ENCODE measurements at regions not wholly inside any gene's neighbourhood (a gene's known extent, or its start where the extent isn't known, plus 50 kb on each side); places are given as distances from the start of the nearest gene placed in this dataset.

DNA sequence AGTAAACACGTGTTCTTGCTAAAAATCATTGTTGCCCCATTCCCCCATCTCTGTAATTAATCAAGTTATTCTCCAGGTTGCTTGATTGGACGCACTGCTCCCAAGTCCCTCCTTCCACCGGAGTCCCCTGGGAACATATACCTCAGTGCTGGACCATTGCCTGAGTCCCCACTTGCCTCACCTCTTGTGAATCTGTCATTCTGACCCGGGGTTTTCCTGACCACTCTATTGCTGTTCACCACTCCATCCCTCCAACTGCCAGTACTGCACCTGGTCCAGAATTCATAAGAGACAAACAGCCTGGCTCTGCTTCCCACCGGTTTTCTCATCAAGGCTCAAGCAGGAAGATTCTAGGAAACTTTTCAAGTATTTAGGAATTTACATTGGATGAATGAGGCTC is 555.9 kb downstream of the VRK1 start:
- DNase-seq (no peak), ATAC-seq (no peak)
- intact Hi-C loops (cut with micrococcal nuclease), result no loop called here

DNA sequence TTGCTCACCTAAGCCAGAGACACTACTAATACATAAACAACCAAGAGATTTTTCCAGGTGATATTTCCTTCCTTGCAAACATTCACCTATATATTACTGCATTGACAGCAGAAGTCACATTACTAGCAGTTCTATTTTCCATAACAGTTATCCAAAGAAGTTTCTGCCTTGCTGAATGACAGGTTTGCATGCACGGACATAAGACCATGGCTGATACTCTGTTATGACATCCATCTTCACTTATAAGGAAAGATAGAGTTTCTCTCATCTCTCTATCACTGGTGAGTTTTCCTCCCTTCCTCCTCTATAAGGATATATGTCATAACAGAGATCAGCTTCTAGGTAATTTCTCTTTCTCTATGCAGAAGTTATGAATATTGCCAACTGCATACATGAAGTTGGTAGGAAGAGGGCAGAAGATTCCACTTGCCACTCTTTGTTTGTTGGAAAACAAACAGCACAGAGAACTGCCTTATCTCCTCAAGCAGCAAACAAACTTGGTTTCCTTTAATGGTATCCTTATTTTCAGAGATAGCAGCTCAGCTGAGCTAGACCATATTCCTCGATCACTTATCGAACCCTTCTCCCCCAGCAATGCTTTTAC is 557.0 kb downstream of the VRK1 start:
- DNase-seq (no peak), ATAC-seq (no peak)
- intact Hi-C loops (cut with micrococcal nuclease), result no loop called here

DNA sequence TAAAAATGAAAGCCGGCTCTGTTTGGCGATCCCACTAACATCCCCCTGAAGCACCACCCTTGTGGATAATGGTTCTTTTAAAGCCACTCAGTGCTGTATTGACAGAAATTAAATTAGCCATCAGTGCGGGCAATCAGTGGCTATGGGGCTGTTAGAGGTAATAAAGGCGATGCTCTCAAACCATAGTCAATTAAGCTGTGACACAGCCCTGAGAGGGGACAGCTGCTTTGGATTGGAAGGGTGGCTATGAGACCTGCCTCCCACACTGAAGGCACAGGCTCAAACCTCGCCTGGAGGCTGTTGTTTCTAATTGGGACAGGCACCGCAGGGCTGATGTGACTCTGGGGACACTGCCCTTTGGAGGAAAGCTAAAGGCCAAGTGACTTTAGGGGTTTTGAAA is 562.2 kb downstream of the VRK1 start:
- intact Hi-C loops (cut with micrococcal nuclease), result no loop called here
- DNase-seq (no peak), ATAC-seq (no peak)

DNA sequence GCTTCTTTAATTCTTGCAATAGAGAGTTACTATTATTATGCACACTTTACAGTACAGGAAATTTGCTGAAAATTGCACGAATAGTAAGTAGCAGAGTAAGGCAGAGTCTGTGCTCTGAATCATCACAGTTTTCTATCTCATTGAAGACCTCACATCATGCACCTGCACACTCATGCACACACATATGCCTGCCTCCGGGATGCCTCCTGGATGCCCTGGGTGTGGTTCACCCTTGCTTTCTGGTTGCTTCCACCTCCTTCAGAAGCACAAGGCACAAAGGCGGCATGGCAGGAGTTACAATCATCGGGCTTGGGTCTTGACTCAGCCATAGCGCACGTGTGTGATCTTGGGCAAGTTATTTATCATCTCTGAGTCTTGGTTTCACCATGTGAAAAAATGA is 564.0 kb downstream of the VRK1 start:
- ATAC-seq (no peak), DNase-seq (no peak)
- intact Hi-C loops (cut with micrococcal nuclease), result no loop called here

DNA sequence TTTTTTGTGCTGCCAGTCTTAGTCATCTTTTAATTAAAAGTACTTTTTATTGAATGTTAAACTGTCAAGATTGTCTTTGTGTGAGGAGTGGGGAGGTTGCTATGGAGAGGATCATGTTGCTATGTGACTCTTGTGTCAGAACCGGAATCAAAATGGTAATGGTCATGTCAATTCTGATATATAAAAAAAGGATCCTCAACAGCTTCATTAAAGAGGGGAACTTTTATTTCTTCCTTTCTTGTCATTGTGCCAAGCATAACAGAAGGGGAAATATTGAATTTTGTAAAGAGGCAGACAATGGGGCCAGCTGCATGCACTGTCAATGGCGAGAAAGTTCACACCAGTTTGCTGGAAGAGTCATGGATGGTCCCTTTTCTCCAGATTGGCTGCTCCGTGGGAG is 564.8 kb downstream of the VRK1 start:
- intact Hi-C loops (cut with micrococcal nuclease), result no loop called here
- DNase-seq, result no peak
- ATAC-seq, result no peak

DNA sequence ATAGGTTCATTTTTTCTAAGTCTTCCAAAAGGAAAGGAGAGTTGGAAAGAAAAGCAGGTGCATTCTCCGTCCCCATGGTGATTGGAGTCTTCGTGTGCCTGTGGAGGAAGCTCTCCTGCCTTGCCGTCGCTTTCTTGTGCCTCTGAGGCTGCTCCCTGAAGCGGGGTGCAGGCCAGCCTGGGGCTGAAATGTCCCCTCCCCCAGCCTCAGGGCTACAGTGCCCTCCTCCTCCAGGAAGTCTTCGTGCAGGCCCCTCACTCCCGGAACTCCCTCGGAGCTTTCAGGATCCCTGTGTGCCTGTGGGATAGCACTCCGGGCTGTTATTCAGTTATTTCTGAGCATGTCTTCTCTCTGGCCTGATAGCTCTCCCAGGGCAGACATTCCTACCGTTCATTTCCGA is 569.2 kb downstream of the VRK1 start:
- intact Hi-C loops (cut with micrococcal nuclease), result no loop called here

DNA sequence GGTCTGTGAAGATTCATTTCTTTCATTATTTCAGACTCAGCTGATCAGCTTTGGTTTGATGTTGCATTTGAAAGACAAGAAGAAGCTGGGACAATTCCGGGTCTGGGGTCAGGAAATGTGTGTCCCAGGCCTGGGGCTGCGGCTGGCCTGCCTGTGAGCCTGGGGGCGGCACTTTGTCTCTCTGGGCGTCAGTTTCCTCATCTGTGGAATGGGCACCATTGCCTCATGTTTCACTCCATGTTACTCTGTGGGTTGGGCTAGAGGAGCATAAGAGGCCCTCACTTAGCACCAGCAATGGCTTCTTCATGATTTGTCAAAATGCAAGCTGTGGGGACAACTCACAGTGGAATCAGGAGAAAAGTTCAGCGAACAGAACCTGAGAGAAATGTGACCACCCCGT is 570.1 kb downstream of the VRK1 start:
- ATAC-seq (no peak), DNase-seq (no peak)
- intact Hi-C loops (cut with micrococcal nuclease), result no loop called here

More for the DNA sequence above, 569.2 kb downstream of the VRK1 start:
- ATAC-seq (no peak), DNase-seq (no peak)

DNA sequence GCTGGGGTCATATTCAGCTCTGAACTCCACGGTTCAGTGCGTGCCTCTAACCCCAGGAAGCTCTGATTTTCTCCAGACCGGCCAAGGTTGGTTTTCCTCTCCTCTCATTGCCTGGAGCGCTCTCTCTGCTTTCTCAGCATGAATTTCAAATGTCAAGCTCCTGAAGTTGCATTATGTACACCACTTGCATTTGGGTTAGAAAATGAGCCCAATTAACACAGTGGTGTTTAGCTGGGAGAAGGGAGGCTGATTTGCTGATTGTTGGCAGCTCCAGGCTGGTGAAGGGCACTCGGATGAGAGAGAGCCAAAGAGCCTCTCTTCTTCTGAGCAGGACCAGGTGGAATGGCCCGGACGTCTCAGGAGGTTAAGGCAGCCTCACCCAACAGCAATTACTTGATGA is 570.9 kb downstream of the VRK1 start:
- ATAC-seq, result no peak
- intact Hi-C loops (cut with micrococcal nuclease), result no loop called here
- DNase-seq, result no peak

DNA sequence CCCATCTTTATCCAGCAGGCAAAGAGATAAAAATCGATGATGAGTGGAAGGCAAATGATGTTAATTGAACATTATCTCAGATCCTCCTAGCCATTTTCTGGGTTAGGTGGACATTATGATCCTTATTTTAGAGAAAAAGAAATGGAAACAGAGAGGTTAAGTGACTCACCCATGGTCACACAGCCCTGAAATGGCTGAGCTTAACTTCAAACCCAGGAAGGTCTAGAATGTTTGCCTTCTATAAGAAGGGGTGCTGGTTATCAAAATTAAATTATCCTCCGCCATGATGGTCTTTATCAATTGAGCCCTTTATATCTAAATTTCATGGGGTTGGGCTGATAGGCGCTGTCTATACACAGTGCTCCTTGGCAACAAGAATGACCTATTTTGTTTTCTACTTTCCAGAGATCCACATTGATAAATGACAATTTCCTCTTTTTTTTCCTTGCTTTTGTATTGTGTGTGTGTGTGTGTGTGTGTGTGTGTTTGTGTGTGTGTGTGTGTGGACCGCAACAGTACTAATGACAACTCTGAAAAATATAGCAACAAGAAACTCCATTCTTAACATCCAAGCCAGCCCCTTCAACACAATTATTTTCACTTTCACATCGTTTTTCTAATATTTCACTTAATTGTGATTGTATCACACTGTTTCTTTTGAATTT is 571.9 kb downstream of the VRK1 start:
- DNase-seq (no peak), ATAC-seq (no peak)
- intact Hi-C loops (cut with micrococcal nuclease), result no loop called here

DNA sequence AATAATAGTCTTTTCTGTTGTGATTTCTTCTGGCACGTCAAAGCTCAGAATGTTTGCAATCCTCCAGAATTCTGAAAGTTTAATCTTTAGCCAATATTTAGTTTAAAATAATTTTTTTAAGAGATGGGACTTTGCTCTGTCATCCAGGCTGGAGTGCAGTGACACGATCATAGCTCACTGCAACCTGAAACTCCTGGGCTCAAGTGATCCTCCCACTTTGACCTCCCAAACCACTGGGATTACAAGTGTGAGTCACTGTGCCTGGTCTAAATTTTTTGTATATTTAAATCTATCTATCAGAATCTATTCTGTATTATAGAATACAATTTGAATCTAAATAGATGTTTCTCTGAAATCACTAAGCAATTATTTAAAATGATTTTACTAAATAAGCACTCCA is 572.7 kb downstream of the VRK1 start:
- no peak for DNase-seq
- no peak for ATAC-seq
- intact Hi-C loops (cut with micrococcal nuclease), result no loop called here

DNA sequence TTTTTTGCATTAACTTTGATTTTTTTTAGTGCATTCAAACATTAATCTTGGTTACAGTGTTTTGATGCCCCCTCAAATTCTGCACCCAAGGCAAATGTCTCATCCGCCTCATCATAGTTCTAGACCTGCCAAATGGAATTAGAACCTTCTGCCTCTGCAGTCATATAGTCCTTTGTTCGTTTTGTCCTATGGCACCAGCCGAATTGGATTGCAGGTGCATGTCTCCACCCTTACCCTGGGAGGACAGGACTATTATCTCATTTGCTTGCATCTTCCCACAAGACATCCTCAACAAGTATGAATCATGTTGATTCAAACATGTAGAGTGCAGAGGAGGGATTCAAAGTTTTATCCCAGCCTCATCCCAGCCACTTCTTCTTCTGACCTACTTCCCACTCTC is 579.1 kb downstream of the VRK1 start:
- ATAC-seq (no peak), DNase-seq (no peak)
- intact Hi-C loops (cut with micrococcal nuclease), result no loop called here

DNA sequence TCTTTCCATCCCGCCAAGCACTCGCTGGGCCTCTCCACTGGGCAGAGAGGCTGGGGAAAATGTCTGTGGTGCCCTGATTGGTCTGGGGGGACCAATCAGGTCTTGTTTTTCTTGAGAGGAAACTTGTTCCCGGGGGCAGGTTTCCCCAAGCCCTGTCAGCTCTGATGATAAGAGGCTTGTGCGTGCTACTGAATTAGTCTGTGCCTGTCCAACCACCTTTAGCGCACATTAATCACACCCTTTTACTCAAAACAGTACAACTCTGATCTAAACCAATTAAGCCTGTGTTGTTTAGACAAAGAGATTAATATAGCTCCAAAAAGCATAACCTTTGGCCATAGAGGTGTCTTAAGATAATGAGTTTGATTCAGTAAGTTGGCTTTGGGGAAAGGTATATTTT is 580.4 kb downstream of the VRK1 start:
- ATAC-seq (no peak), DNase-seq (no peak)
- intact Hi-C loops (cut with micrococcal nuclease), result no loop called here

DNA sequence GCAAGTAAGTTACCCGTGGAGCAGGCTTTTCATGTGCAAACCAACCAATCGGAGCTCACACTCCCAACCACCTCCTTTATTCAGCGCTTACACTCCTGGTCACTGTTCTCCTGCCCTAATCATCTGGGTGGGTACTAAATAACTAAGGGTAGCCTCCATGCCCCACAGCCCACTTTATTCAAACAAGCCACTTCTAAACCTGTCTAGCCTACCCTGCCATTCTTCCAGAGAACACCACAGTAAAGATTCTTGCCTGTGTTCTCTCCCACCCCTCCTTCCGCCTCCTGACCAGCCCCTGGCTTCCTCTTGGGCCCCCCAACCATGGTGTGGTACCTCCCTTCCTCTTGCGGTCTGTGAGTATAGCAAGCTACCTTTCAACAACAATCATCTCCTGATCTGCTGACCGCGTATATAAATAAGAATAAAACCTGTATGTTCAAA is 581.9 kb downstream of the VRK1 start:
- no peak for ATAC-seq
- intact Hi-C loops (cut with micrococcal nuclease), result no loop called here
- DNase-seq, result no peak

DNA sequence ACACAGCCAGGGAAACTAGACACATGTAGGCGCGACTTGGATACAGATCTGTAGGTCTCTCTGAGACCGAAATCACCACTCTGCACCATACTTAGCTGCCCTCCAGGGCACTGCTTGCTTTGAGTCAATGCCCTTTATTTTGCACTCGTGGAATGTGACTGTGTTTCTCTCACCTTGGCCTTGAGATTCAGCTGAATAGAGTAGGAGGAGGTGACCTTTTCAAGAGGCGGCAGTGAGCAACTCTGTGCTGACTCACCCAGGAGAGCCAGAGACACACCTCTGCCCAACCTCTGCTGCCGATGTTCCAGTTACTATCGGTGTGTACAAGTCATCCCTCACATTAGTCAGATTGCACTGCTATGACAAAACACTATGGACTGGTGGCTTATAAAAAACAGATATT is 583.4 kb downstream of the VRK1 start:
- intact Hi-C loops (cut with micrococcal nuclease), result no loop called here
- DNase-seq (no peak), ATAC-seq (no peak)

DNA sequence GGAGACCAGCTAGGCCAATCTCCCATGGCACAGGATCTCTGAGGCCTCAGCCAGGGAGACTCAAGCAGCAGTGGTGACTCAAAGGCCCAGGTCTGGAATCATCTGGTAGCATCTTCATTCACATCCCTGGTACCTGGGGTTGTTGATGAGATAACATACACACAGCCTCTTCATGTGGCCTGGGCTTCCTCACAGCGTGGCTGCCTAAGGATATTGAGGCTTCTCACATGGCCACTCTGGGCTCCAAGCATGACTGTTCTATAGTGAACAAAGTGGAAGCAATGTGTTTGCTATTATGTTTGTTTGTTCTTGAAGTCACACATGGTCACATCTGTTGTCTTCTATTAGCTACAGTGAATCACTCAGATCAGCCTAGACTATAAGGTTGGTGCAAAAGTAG is 584.1 kb downstream of the VRK1 start:
- intact Hi-C loops (cut with micrococcal nuclease), result no loop called here

DNA sequence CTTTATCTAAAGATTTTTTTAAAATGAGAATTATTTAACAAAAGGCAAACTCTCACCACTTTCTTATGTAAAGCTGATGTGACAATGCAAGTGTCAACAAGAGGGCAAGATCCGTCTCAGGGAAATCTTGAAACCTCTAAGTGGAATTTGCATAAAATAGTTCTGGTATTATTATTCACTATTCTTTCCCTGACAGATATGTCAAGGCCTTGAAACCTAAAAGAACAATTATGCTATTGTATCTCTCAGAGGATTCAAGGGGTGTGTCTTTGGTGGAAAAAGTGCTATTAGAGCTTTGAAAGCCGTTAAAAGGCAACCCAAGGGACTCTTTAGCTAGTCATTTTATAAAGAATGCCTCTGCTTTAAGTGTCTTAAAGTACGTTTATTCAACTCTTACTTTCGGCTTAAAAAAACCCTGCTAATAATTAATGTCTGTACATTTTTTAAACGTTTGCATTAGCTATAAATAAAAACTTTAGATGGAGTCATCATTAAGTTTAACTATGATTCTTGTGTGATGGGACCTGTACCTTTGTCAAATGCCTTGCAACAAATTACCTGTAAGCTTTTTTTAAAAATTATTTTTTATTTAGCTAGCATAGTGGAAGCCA is 585.5 kb downstream of the VRK1 start:
- intact Hi-C loops (cut with micrococcal nuclease), result no loop called here
- DNase-seq (no peak), ATAC-seq (no peak)

More for the DNA sequence above, 584.1 kb downstream of the VRK1 start:
- DNase-seq (no peak), ATAC-seq (no peak)

DNA sequence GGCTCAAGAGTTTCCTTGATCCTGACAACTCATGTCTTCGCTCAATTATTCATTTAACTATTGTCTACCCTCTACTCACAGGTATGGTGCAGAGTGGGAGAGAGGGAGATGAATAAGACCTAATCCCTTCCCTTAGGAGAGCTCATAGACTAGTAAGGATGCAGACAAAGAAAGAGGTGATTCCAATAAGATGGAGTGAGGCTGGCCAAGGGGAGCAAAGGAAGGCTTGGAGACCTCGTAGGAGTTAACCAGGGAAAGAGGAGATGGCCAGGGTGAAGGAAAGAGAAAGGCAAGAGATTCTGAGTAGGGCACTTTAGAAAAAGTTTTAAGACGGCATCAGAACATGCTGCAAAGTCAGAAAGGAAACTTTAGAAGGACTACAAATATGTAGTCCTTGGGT is 588.5 kb downstream of the VRK1 start:
- no peak for DNase-seq
- ATAC-seq, result no peak
- intact Hi-C loops (cut with micrococcal nuclease), result no loop called here

DNA sequence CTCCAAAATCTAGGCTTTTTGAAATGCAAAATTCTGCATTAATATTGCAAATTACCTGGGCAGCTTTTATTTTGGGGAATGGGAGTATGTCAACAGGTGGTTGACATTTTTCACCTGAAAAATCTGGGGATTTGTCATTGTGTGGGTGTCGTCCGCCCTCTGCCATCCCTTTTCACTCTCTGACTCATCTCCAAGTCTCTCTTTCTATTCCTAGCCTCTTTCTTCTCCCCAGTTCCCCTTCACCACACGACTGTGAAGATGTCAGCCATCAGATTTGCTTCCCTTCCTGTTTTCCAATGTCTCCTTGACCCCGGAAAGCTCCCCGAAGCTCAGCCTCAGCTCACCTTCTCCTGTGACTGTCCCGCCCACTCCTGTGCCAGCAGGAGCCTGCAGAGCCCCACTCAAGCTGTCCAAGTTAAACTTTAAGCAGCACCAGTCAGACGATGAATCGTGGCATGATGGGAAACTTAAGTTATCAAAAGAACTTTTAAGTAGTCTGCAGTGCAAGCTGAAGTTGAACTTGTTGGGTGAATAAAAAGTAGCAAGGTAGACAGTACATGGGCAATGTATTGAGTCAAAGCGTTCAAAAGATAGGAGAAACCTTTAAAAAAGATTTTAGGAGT is 590.2 kb downstream of the VRK1 start:
- ATAC-seq (no peak), DNase-seq (no peak)
- intact Hi-C loops (cut with micrococcal nuclease), result no loop called here

DNA sequence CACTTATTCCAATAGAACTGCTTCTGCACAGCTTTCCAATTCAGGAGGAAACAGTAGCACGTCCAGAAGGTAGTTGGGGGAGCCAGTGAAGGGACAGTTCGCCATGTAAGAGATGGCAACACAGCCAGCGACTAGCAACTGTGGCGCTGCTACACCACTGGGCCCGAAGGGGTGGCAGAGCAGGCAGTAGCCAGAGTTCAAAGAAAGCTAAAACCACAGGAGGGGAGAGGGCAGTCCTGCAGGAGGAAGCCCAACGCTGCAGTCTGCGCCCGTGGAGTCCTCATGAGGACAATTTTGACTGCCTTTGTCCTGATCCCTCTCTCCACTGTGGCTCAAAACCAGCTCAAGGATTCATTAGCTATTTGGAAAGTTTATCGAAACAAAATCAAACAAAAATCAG is 591.2 kb downstream of the VRK1 start:
- DNase-seq (no peak), ATAC-seq (no peak)
- intact Hi-C loops (cut with micrococcal nuclease), result no loop called here

DNA sequence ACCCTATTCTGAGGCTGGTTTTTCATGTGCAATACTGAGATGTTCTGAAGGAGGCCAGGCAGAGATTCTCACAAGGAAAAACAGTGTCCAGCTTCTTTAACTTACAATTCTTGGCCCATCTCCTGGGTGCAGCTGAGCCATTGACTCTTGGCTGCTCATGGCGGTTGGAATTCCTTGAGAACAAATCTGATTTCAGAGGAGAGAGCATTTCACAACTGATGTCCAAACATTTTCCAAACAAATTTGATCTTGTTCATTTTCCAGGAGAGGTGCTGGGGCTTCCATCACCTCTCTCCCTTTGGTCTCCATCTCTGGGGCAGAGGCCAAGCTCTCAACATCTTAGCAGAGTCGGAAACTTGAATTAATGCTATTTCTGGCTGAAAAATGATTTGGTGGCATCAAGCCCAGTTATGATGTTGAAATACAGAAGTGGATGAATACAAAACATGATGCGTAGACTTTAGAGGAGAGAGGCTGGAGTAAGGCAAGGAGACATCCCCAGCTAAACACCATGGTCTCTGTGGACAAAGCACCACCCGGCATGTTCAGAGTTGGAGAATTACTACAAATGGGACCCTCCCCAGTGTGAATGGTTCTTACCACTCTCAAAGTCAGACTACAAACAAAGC is 593.0 kb downstream of the VRK1 start:
- intact Hi-C loops (cut with micrococcal nuclease), result no loop called here
- ATAC-seq (peak; percentile 84), DNase-seq (no peak)

Data from left ventricle myocardium superior (tissue), 1 donor.